ENCODE measurements at regions not wholly inside any gene's neighbourhood (a gene's known extent, or its start where the extent isn't known, plus 50 kb on each side); places are given as distances from the start of the nearest gene placed in this dataset.

DNA sequence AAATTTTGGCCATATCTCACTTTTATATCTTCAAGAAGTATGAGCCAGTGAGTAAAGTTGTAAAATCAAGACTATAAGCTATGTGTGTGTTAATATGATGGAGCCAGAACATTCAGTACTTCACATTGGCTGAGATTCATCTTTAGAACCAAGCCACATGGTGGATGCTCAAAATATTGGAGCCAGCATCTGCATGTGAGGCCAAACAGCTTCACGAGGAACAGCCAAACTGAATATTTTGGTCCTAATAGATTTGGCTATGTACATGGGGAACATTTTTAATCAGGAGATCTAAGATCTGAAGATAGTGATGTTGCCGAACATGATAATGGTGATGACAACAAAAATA lies 1089.8 kb downstream of the TUSC7 start:
- Mint-ChIP-seq H3K9me3 (peaks cover 4 to 18% (median 10%) of the 10 kb centered on the region in 6 donors), H3K27me3 (ENCODE audit: low read depth in 3 of 3) (peaks cover 0 to 2% (median 0%) of the 10 kb centered on the region in 3 donors), H3K27ac (no peak overlapping the region), H3K4me3 (no peak overlapping the region), H3K4me1 (no peaks in the 10 kb centered on the region), H3K36me3 (no peaks in the 10 kb centered on the region)
- no peak for DNase-seq

- H3K4me1 Mint-ChIP-seq: no peaks in the 10 kb centered on the region
- no peak overlapping the region for H3K27ac Mint-ChIP-seq
- H3K9me3 Mint-ChIP-seq: peaks cover 3 to 17% (median 9%) of the 10 kb centered on the region in 6 donors
- no peaks in the 10 kb centered on the region for H3K36me3 Mint-ChIP-seq
- H3K27me3 Mint-ChIP-seq (ENCODE audit: low read depth in 3 of 3): peaks cover 0 to 2% (median 0%) of the 10 kb centered on the region in 3 donors
- no peak overlapping the region for H3K4me3 Mint-ChIP-seq
- DNase-seq: no peak
Observed at GRCh38 chr3:117801912-117802239, 1092.3 kb downstream of the TUSC7 start.

- Mint-ChIP-seq H3K27me3 (ENCODE audit: low read depth in 3 of 3) (peaks cover 0 to 1% (median 0%) of the 10 kb centered on the region in 3 donors), H3K4me1 (no peaks in the 10 kb centered on the region), H3K36me3 (no peaks in the 10 kb centered on the region), H3K27ac (no peak overlapping the region), H3K4me3 (no peak overlapping the region), H3K9me3 (peaks cover 6 to 26% (median 18%) of the 10 kb centered on the region in 6 donors)
- DNase-seq: no peak
Observed at GRCh38 chr3:117809186-117810081, 1099.9 kb downstream of the TUSC7 start.

GRCh38 chr3:117811786-117812185 lies 1102.2 kb downstream of the TUSC7 start:
- Mint-ChIP-seq H3K27ac (no peak overlapping the region), H3K4me1 (no peaks in the 10 kb centered on the region), H3K36me3 (peaks cover 0 to 3% (median 0%) of the 10 kb centered on the region in 3 donors), H3K27me3 (ENCODE audit: low read depth in 3 of 3) (peaks cover 0 to 1% (median 0%) of the 10 kb centered on the region in 3 donors), H3K9me3 (peaks cover 6 to 33% (median 16%) of the 10 kb centered on the region in 6 donors), H3K4me3 (no peak overlapping the region)
- no peak for DNase-seq

DNA sequence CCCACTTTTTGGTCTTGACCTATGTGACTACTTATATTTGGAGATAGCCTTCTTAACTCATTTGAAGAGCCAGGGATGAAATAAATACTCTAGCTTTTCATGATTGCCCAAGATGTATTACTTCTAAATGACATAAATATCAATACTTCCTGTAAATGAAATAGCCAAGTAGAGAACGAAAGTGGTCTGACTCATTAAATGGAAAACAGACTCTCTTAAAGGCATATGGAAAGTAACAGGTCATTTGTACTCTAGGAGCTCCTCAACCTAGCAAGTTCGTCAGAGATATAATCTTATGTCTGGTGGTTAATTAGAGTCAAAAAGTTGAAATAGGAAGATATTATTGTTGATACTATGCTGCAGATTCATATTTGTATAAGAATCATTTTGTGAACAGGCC lies 1105.4 kb downstream of the TUSC7 start:
- Mint-ChIP-seq H3K9me3 (peaks cover 4 to 40% (median 14%) of the 10 kb centered on the region in 6 donors), H3K4me3 (no peak overlapping the region), H3K27me3 (ENCODE audit: low read depth in 3 of 3) (no peaks in the 10 kb centered on the region), H3K4me1 (no peaks in the 10 kb centered on the region), H3K36me3 (peaks cover 0 to 3% (median 0%) of the 10 kb centered on the region in 3 donors), H3K27ac (no peak overlapping the region)
- DNase-seq: no peak

DNA sequence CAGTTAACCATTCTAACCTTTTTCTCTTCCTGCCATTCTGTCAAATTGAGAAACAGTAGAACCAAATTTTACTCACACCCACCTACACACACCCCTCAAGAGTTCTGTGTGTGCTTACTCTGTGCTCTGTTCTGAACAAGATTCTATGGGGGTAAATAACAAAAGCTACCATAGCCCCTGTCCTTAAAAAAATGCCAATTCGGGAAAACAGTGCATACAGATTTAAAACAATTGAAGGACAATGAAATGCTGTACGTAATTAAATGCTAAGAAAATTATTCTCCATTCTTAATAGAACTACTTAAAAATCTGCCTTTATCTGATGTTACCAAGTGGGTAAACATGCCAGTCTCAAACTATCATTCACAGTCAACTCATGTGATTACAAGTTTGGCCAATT lies 1107.5 kb downstream of the TUSC7 start:
- Mint-ChIP-seq H3K9me3 (peaks cover 6 to 38% (median 12%) of the 10 kb centered on the region in 6 donors), H3K4me3 (no peak overlapping the region), H3K36me3 (peaks cover 0 to 3% (median 0%) of the 10 kb centered on the region in 3 donors), H3K27me3 (ENCODE audit: low read depth in 3 of 3) (no peaks in the 10 kb centered on the region), H3K27ac (no peak overlapping the region), H3K4me1 (no peaks in the 10 kb centered on the region)
- no peak for DNase-seq

- Mint-ChIP-seq H3K27ac (no peak overlapping the region), H3K9me3 (peaks cover 6 to 33% (median 10%) of the 10 kb centered on the region in 6 donors), H3K36me3 (peaks cover 0 to 3% (median 0%) of the 10 kb centered on the region in 3 donors), H3K27me3 (ENCODE audit: low read depth in 3 of 3) (no peaks in the 10 kb centered on the region), H3K4me1 (no peaks in the 10 kb centered on the region), H3K4me3 (no peak overlapping the region)
- no peak for DNase-seq
Observed at GRCh38 chr3:117818592-117818991, 1109.0 kb downstream of the TUSC7 start.

DNA sequence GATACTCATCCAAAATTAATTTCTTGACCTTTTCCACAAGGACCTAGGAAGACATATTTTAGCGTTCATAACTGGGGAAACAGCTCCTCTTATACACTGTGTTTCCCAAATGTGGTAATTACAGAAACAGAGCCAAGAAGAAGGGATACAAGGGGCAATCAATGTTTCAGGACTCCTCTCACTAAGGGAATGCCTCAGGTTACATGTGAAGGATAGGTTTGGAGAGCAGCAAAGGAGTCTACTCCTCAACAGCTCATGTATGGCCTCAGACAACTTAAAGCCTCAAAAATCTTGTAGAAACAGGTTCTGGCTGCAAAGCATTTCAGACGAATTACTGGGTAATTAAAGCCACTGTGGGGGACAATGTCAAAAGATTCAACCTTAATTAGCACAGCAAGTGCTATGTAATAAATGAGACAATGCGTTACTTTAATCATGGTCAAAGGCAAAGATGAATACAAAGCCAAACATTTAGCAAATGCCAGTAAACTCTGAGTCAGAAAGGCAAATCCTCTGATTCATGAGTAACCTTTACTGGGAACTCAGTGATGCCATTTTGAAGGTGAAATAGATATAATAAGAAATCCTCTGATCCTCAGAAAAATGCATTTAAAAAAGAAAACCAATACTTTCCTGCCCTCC lies 1111.2 kb downstream of the TUSC7 start:
- H3K27ac Mint-ChIP-seq: no peak overlapping the region

GRCh38 chr3:117822416-117822815 lies 1112.8 kb downstream of the TUSC7 start:
- Mint-ChIP-seq H3K36me3 (no peaks in the 10 kb centered on the region), H3K27ac (no peak overlapping the region), H3K27me3 (ENCODE audit: low read depth in 3 of 3) (no peaks in the 10 kb centered on the region), H3K4me3 (no peak overlapping the region), H3K9me3 (peaks cover 6 to 21% (median 12%) of the 10 kb centered on the region in 6 donors), H3K4me1 (no peaks in the 10 kb centered on the region)
- DNase-seq: no peak

More for the DNA sequence above, 1111.2 kb downstream of the TUSC7 start:
- Mint-ChIP-seq H3K9me3 (peaks cover 6 to 30% (median 10%) of the 10 kb centered on the region in 6 donors), H3K27me3 (ENCODE audit: low read depth in 3 of 3) (no peaks in the 10 kb centered on the region), H3K36me3 (peaks cover 0 to 2% (median 0%) of the 10 kb centered on the region in 3 donors), H3K4me1 (no peaks in the 10 kb centered on the region), H3K4me3 (no peak overlapping the region)
- DNase-seq: no peak

DNA sequence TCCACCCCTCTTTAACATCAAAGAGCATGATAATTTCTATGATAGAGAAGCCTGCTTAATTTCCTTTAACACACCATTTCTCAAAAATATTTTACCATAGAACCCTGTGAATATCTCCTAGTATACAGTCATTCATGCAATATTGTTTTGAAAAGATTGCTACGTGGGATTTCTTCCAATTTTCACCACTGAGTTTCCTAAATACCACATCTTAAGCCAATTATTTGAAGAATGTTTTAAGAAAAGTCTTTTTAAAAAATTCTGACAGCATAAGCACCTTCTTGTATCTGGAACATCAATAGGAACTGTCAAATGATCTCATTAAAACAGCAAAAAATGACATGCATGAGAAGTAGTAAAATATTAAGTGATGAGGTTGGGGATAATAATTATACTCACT lies 1126.7 kb downstream of the TUSC7 start:
- Mint-ChIP-seq H3K27me3 (ENCODE audit: low read depth in 3 of 3) (no peaks in the 10 kb centered on the region), H3K4me3 (no peak overlapping the region), H3K4me1 (no peaks in the 10 kb centered on the region)

DNA sequence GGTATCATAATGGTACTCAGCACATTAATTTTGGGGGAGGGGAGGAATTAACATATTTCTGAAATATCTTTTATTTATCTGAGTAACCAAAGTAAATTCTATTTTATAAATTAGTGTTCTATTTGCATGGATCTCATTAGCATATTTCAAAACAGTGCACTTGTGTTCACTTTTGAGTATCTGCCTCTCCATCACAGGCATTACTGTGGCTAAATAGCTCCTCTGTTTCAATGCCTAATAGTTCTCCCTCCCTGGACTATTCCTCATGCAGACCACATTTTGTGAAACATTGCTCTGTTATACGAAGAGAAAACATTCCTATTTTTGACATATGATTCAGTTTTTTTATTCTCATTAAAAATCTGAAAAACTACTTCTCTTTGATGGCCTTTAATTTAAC lies 1127.8 kb downstream of the TUSC7 start:
- H3K9me3 Mint-ChIP-seq: peaks cover 4 to 22% (median 10%) of the 10 kb centered on the region in 6 donors
- no peak overlapping the region for H3K27ac Mint-ChIP-seq
- H3K36me3 Mint-ChIP-seq: no peaks in the 10 kb centered on the region
- no peak overlapping the region for H3K4me3 Mint-ChIP-seq
- H3K4me1 Mint-ChIP-seq: no peaks in the 10 kb centered on the region
- DNase-seq: no peak
- no peaks in the 10 kb centered on the region for H3K27me3 Mint-ChIP-seq (ENCODE audit: low read depth in 3 of 3)

More for the DNA sequence above, 1126.7 kb downstream of the TUSC7 start:
- peaks cover 4 to 26% (median 11%) of the 10 kb centered on the region in 6 donors for H3K9me3 Mint-ChIP-seq
- no peak overlapping the region for H3K27ac Mint-ChIP-seq
- no peak for DNase-seq
- no peaks in the 10 kb centered on the region for H3K36me3 Mint-ChIP-seq

DNA sequence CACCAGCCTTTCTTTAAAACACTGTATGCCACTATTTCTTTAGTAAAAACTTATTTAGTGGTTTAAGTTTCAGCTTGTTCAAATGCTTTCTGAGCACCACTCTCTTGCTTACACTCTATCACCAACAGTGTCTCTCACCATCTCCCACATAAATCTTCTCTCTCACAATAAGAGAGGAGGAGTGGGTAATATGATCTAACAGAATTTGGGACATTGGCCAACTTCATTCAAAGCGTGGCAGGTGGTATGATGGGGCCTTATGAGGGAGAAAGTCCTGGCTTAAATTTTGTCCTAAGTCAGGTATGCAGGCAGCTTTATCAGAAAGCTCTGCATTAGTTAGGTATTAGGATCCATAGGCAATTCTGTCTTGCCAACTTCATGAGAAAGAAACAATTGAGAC lies 1132.5 kb downstream of the TUSC7 start:
- Mint-ChIP-seq H3K36me3 (no peaks in the 10 kb centered on the region), H3K9me3 (peaks cover 3 to 11% (median 8%) of the 10 kb centered on the region in 6 donors)

DNA sequence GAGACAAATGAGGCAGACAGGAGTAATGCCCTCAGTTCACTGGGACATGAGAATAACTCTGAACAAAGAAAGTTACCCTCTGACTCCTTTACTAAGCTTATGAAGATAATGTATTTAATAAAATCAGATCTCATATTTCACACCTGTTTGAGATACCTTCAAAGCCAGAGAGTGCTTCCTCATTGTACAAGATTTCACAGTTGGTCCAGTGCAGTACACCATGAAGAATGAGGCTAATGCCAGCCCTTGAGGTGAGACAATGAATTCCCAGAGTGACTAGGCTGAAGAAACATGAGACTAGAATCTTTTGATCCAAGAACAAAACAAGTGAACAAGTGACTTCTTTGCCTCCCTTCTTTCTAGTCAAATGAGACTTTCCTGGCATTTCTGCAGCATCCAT lies 1133.8 kb downstream of the TUSC7 start:
- Mint-ChIP-seq H3K36me3 (no peaks in the 10 kb centered on the region), H3K4me3 (no peak overlapping the region), H3K27ac (no peak overlapping the region), H3K4me1 (no peaks in the 10 kb centered on the region), H3K27me3 (ENCODE audit: low read depth in 3 of 3) (no peaks in the 10 kb centered on the region), H3K9me3 (peaks cover 3 to 11% (median 8%) of the 10 kb centered on the region in 6 donors)
- DNase-seq: no peak

More for the DNA sequence above, 1132.5 kb downstream of the TUSC7 start:
- H3K4me3 Mint-ChIP-seq: no peak overlapping the region
- no peak overlapping the region for H3K27ac Mint-ChIP-seq
- H3K27me3 Mint-ChIP-seq (ENCODE audit: low read depth in 3 of 3): no peaks in the 10 kb centered on the region
- DNase-seq: no peak
- H3K4me1 Mint-ChIP-seq: no peaks in the 10 kb centered on the region

DNA sequence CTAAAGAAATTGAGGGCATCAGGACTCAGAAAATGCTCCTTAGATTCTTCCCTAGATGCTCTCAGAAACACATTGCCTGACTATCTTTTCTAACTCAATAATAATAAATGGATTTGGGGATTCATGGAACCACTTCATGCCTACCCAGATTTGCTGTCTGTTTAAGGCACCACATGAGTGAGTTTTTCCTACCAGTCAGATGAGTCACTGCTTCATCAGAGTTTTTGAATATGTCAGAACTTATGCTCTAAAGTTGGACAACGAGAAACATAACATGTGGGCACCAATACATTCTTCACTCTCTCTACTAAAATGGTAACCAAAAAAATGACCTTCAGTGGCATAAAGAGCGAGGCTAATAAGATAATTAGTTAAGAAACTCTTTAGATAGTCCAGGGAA lies 1135.1 kb downstream of the TUSC7 start:
- Mint-ChIP-seq H3K9me3 (peaks cover under 1 to 11% (median 8%) of the 10 kb centered on the region in 6 donors), H3K4me1 (no peaks in the 10 kb centered on the region), H3K4me3 (no peak overlapping the region), H3K36me3 (no peaks in the 10 kb centered on the region), H3K27me3 (ENCODE audit: low read depth in 3 of 3) (no peaks in the 10 kb centered on the region), H3K27ac (no peak overlapping the region)
- no peak for DNase-seq
